ENCODE measurements at regions not wholly inside any gene's neighbourhood (a gene's known extent, or its start where the extent isn't known, plus 50 kb on each side); places are given as distances from the start of the nearest gene placed in this dataset.
A peak's percentile ranks its signal among the peaks of the same experiment; 100 is the strongest.

GRCh38 chr16:88285514-88285822 is 97.3 kb upstream of the ZNF469 start:
- no peak for TF ChIP-seq CTCF (conservative IDR thresholded peaks at IDR 0.05; ENCODE audit: low read depth, low read length)
- no peak for TF ChIP-seq EZH2 (IDR thresholded peaks at IDR 0.05; ENCODE audit: borderline replicate concordance, low read depth, low read length, poor library complexity, severe bottlenecking)
- DNase-seq (ENCODE audit: low spot score), result no peak
- H3K4me3 ChIP-seq (ENCODE audit: low read depth, low read length, poor library complexity, severe bottlenecking), result no peak overlapping the region
- no peaks in the 10 kb centered on the region for H3K27me3 ChIP-seq (replicated peaks; ENCODE audit: insufficient read depth, low read depth, low read length, poor library complexity)
- intact Hi-C loops (cut with micrococcal nuclease; ENCODE audit: unreplicated experiment), result no loop called here
- POLR2A ChIA-PET (ENCODE audit: low non-redundant PET), result no interaction called here
- H3K9me3 ChIP-seq (ENCODE audit: low read depth, low read length, poor library complexity, severe bottlenecking), result peaks cover 12% of the 10 kb centered on the region
- H3K36me3 ChIP-seq (ENCODE audit: insufficient read depth, low read length, poor library complexity, severe bottlenecking), result no peaks in the 10 kb centered on the region
- H3K27ac ChIP-seq (ENCODE audit: low read depth, low read length, poor library complexity, severe bottlenecking), result no peak overlapping the region
- CTCF ChIA-PET, result no interaction called here
- no TSS peak for BruUV-seq (replicated peaks)
- no peaks in the 10 kb centered on the region for H3K4me1 ChIP-seq (ENCODE audit: insufficient read depth, low read length, poor library complexity, severe bottlenecking)

- ChIA-PET CTCF (no interaction called here), POLR2A (ENCODE audit: low non-redundant PET) (no interaction called here)
- intact Hi-C loops (cut with micrococcal nuclease; ENCODE audit: unreplicated experiment), result no loop called here
- no peak for DNase-seq (ENCODE audit: low spot score)
- Histone ChIP-seq H3K36me3 (ENCODE audit: insufficient read depth, low read length, poor library complexity, severe bottlenecking) (no peaks in the 10 kb centered on the region), H3K4me1 (ENCODE audit: insufficient read depth, low read length, poor library complexity, severe bottlenecking) (no peaks in the 10 kb centered on the region), H3K9me3 (ENCODE audit: low read depth, low read length, poor library complexity, severe bottlenecking) (peaks cover 12% of the 10 kb centered on the region), H3K4me3 (ENCODE audit: low read depth, low read length, poor library complexity, severe bottlenecking) (no peak overlapping the region), H3K27me3 (replicated peaks; ENCODE audit: insufficient read depth, low read depth, low read length, poor library complexity) (no peaks in the 10 kb centered on the region), H3K27ac (ENCODE audit: low read depth, low read length, poor library complexity, severe bottlenecking) (no peak overlapping the region)
- no TSS peak for BruUV-seq (replicated peaks)
- TF ChIP-seq CTCF (conservative IDR thresholded peaks at IDR 0.05; ENCODE audit: low read depth, low read length) (no peak), EZH2 (IDR thresholded peaks at IDR 0.05; ENCODE audit: borderline replicate concordance, low read depth, low read length, poor library complexity, severe bottlenecking) (no peak)
Measured at GRCh38 chr16:88286301-88286923, 96.3 kb upstream of the ZNF469 start.

- CTCF ChIA-PET, result no interaction called here
Measured at GRCh38 chr16:88287219-88287618, 95.5 kb upstream of the ZNF469 start.

More at GRCh38 chr16:88287219-88287618, 95.5 kb upstream of the ZNF469 start:
- POLR2A ChIA-PET (ENCODE audit: low non-redundant PET), result no interaction called here
- no peak for TF ChIP-seq EZH2 (IDR thresholded peaks at IDR 0.05; ENCODE audit: borderline replicate concordance, low read depth, low read length, poor library complexity, severe bottlenecking)
- peak; percentile 50 for TF ChIP-seq CTCF (conservative IDR thresholded peaks at IDR 0.05; ENCODE audit: low read depth, low read length)
- no peaks in the 10 kb centered on the region for H3K27me3 ChIP-seq (replicated peaks; ENCODE audit: insufficient read depth, low read depth, low read length, poor library complexity)
- H3K36me3 ChIP-seq (ENCODE audit: insufficient read depth, low read length, poor library complexity, severe bottlenecking), result no peaks in the 10 kb centered on the region
- BruUV-seq (replicated peaks), result no TSS peak
- no peak overlapping the region for H3K4me3 ChIP-seq (ENCODE audit: low read depth, low read length, poor library complexity, severe bottlenecking)
- peaks cover 12% of the 10 kb centered on the region for H3K9me3 ChIP-seq (ENCODE audit: low read depth, low read length, poor library complexity, severe bottlenecking)
- no peaks in the 10 kb centered on the region for H3K4me1 ChIP-seq (ENCODE audit: insufficient read depth, low read length, poor library complexity, severe bottlenecking)
- DNase-seq (ENCODE audit: low spot score), result no peak
- H3K27ac ChIP-seq (ENCODE audit: low read depth, low read length, poor library complexity, severe bottlenecking), result no peak overlapping the region
- intact Hi-C loops (cut with micrococcal nuclease; ENCODE audit: unreplicated experiment), result no loop called here

All from A673 (cell line).